HepG2 (cell line): ENCODE measurements at regions not wholly inside any gene's neighbourhood (a gene's known extent, or its start where the extent isn't known, plus 50 kb on each side); places are given as distances from the start of the nearest gene placed in this dataset.

Source experiments
- ATAC-seq: fragments of 200-7000 bp; cut with Tn5 transposase; 3 replicates; pipeline ENCODE4 v1.9.1; 2020; ENCODE audit warnings: mild to moderate bottlenecking, moderate library complexity
- BruUV-seq: library from RNA; stranded (reverse); fragments of 400-500 nt; replicated peaks from 2 replicates; lab custom pipeline; 2021; lab: Mats Ljungman, UMichigan
- CTCF ChIA-PET: fragments of 300-600 bp; formaldehyde crosslinking; extraction: SDS; loops from one replicate; lab custom pipeline; 2021; ENCODE audit warnings: low total read pairs, inconsistent platforms, low intra/inter-chr PET ratio; lab: Yijun Ruan, JAX
- POLR2A ChIA-PET: fragments of 350-600 bp; sonication (Branson Sonifier 250); formaldehyde crosslinking; loops from one replicate; lab custom pipeline; 2020; ENCODE audit warnings: antibody characterized with exemption, inconsistent platforms; lab: Yijun Ruan, JAX
- DNase-seq: peaks from one replicate; pipeline ENCODE4 v3.0.0-alpha.2; 2015; ENCODE audit warnings: low spot score
- FAIRE-seq: peaks from 3 replicates; lab custom pipeline; 2011; peaks lifted over from hg19 to GRCh38; lab: Jason Lieb, UNC
- H2AFZ ChIP-seq: one replicate; pipeline ENCODE4 v1.6.1; 2011; ENCODE audit warnings: low read length, inconsistent platforms
- H3K27ac ChIP-seq: fragments of 300-600 bp; 3 replicates; pipeline ENCODE4 v1.8.0; 2011; ENCODE audit warnings: mixed run types, mild to moderate bottlenecking, mixed read lengths, low read length, inconsistent platforms; ENCODE audit not compliant: insufficient read depth; ENCODE audit errors: extremely low read length
- H3K27me3 ChIP-seq, 2 experiments: fragments of 200-600 bp in 1 of 2; 2 replicates in 1 of 2; 3 replicates in 1 of 2; pipeline versions ENCODE4 v1.6.0 to v1.8.0; 2011; ENCODE audit warnings: low read length in 2 of 2, mild to moderate bottlenecking in 2 of 2, moderate library complexity in 2 of 2, inconsistent platforms in 1 of 2; ENCODE audit not compliant: insufficient read depth in 2 of 2, control insufficient read depth in 1 of 2
- H3K36me3 ChIP-seq, 2 experiments: fragments of 200-600 bp in 1 of 2; replicated peaks in 1 of 2; 2 replicates in 1 of 2; 3 replicates in 1 of 2; pipeline versions ENCODE4 v1.5.1 to v1.8.0; 2011; ENCODE audit warnings: low read length in 2 of 2, inconsistent platforms in 1 of 2; ENCODE audit not compliant: insufficient read depth in 2 of 2, control insufficient read depth in 1 of 2
- H3K4me1 ChIP-seq: 2 replicates; pipeline ENCODE4 v1.5.1; 2012; ENCODE audit warnings: low read length, inconsistent platforms; ENCODE audit not compliant: insufficient read depth
- H3K4me2 ChIP-seq: 2 replicates; pipeline ENCODE4 v1.6.0; 2011; ENCODE audit warnings: low read depth, low read length, inconsistent platforms
- H3K4me3 ChIP-seq, 3 experiments: fragments of 200-600 bp in 1 of 3; sonication (generic), shearing (Covaris generic) in 1 of 3; replicated peaks in 1 of 3; 2 replicates each; pipeline ENCODE4 v1.5.1; 2011 to 2016; ENCODE audit warnings: low read length in 3 of 3, inconsistent platforms in 2 of 3, low read depth in 2 of 3, mild to moderate bottlenecking in 2 of 3, control low read depth in 1 of 3, mixed read lengths in 1 of 3; ENCODE audit not compliant: insufficient read depth in 1 of 3
- H3K79me2 ChIP-seq: one replicate; pipeline ENCODE4 v1.6.1; 2011; ENCODE audit warnings: low read length, inconsistent platforms; ENCODE audit not compliant: insufficient read depth
- H3K9ac ChIP-seq: 2 replicates; pipeline ENCODE4 v1.6.0; 2011; ENCODE audit warnings: mild to moderate bottlenecking, low read depth, low read length, inconsistent platforms; ENCODE audit not compliant: insufficient read depth
- H3K9me3 ChIP-seq: 2 replicates; pipeline ENCODE4 v1.5.1; 2012; ENCODE audit warnings: mild to moderate bottlenecking, low read length
- H4K20me1 ChIP-seq: 2 replicates; pipeline ENCODE4 v1.6.0; 2011; ENCODE audit warnings: inconsistent platforms, mild to moderate bottlenecking, low read length, moderate library complexity; ENCODE audit not compliant: insufficient read depth
- DMAP1 ChIP-seq: IDR thresholded peaks from 2 replicates; pipeline ENCODE4 v1.6.1; 2016
- FOXJ3 ChIP-seq: sonication (generic); formaldehyde crosslinking; IDR thresholded peaks from 2 replicates; pipeline ENCODE4 v1.4.0; 2020; ENCODE audit warnings: missing genetic modification reagents, mild to moderate bottlenecking, borderline replicate concordance
- FOXK1 ChIP-seq: sonication (generic); formaldehyde crosslinking; IDR thresholded peaks from 2 replicates; pipeline ENCODE4 v1.4.0; 2020; ENCODE audit warnings: low read depth, missing genetic modification reagents, borderline replicate concordance
- IKZF4 ChIP-seq: sonication (generic); formaldehyde crosslinking; IDR thresholded peaks from 2 replicates; pipeline ENCODE4 v1.5.1; 2020; ENCODE audit warnings: borderline replicate concordance, mild to moderate bottlenecking, low read depth, missing genetic modification reagents; ENCODE audit errors: not compliant biosample characterization
- NONO ChIP-seq, 2 experiments: fragments of 450-650 bp in 1 of 2; sonication (generic) in 1 of 2; formaldehyde crosslinking in 1 of 2; IDR thresholded peaks in 1 of 2; conservative IDR thresholded peaks in 1 of 2; 2 replicates each; pipeline versions ENCODE4 v1.6.1 to v1.8.0; 2017 to 2022; ENCODE audit warnings: mild to moderate bottlenecking in 1 of 2, missing genetic modification reagents in 1 of 2, moderate library complexity in 1 of 2
- TGIF2 ChIP-seq: IDR thresholded peaks from 2 replicates; pipeline ENCODE4 v1.6.1; 2016; ENCODE audit warnings: control low read depth, missing compliant biosample characterization
- ZBTB3 ChIP-seq: sonication (generic); formaldehyde crosslinking; IDR thresholded peaks from 2 replicates; pipeline ENCODE4 v1.4.0; 2020; ENCODE audit warnings: low read depth, mild to moderate bottlenecking, moderate library complexity, missing genetic modification reagents, borderline replicate concordance
- ZNF34 ChIP-seq: sonication (generic); formaldehyde crosslinking; IDR thresholded peaks from 2 replicates; pipeline ENCODE4 v1.4.0; 2020; ENCODE audit warnings: mild to moderate bottlenecking, missing genetic modification reagents, borderline replicate concordance
- ZNF501 ChIP-seq: sonication (generic); formaldehyde crosslinking; IDR thresholded peaks from 2 replicates; pipeline ENCODE4 v1.5.1; 2020; ENCODE audit warnings: mild to moderate bottlenecking, moderate library complexity, missing genetic modification reagents
- WGBS: methylation state at CpG from one replicate; pipeline ENCODE4 v1.1.6; 2017; ENCODE audit warnings: low lambda C conversion rate; 5-methylcytosine and 5-hydroxymethylcytosine counted together
- in situ Hi-C: cut with HindIII; loops from 2 replicates; pipeline ENCODE4 v1.10.0; 2017; ENCODE audit warnings: low pct_unique_long_range_greater_than_20kb; ENCODE audit not compliant: extremely low pct_ligation_motif_present
- intact Hi-C: fragments of 100-400 bp; cut with micrococcal nuclease; formaldehyde crosslinking; loops from one replicate; pipeline ENCODE4 v1.10.0; 2022; ENCODE audit not compliant: unreplicated experiment
- TF ChIP-seq, protein P1 (sequence below): IDR thresholded peaks from 2 replicates; pipeline ENCODE4 v1.6.1; 2016

DNA sequence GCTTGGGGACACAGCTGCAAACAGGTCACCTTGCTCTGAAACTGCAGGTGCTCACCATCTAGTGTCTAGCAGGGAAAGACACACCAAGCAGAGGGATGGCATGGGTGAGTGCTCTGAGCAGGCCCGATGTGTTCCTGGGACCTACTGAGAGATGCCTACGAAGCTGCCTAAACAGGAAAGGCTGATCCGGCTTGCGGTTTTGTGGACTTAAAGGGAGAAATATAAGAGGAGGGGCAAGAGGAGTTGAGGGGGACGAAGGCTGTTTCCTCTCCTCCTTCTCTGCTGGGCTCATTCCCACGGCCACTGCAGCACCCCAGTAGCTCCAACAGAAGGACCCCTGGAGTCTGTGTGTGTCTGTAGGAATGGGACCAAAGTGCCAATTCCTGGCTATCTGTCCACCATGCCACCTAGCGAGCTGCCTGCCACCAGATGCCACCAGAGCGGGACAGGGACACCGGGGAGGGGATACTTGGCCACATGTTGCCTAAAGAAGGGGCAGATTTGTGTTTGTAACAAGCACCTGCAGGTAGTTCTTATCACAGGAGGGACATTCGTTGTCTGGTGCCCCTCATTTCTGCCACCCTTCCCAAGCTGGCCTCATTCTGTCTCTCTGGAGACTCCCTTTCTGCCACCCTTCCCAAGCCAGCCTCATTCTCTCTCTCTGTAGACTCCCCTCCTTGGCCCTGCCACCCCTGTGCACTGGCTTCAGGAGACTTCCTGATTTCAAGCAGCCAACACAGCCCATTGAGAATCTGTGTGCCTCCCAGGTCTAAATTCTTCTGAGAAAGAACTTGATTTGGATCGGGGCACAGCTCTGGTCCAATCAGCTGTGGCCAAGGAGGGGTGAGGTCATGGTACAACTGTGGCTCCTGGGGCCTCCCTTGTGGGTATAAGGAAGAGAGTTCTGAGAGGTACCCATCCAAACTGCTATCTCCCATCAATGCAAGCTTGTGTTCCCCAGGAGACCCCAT is 221.8 kb downstream of the ANKRD60 start:
- Histone ChIP-seq H2AFZ (no peak overlapping the region), H4K20me1 (no peaks in the 10 kb centered on the region; the same call in 1 of the 2 replicates), H3K4me2 (no peak overlapping the region), H3K27ac (no peak overlapping the region), H3K4me1 (no peaks in the 10 kb centered on the region), H3K9me3 (no peaks in the 10 kb centered on the region), H3K27me3 (peaks cover 3 to 60% of the 10 kb centered on the region in 2 experiments; a peak in 4 of 5 replicates), H3K36me3 (no peaks in the 10 kb centered on the region), H3K79me2 (no peaks in the 10 kb centered on the region), H3K4me3 (no peak overlapping the region), H3K9ac (no peak overlapping the region)
- ChIA-PET CTCF (no interaction called here), POLR2A (no interaction called here)
- TF ChIP-seq ZNF34 (no peak), FOXJ3 (CRISPR knock-in tag) (no peak), ZBTB3 (CRISPR knock-in tag) (no peak), IKZF4 (CRISPR knock-in tag) (no peak), NONO (IDR thresholded peaks at IDR 0.05) (no peak), NONO (CRISPR knock-in tag; conservative IDR thresholded peaks at IDR 0.05) (no peak), TGIF2 (no peak), FOXK1 (CRISPR knock-in tag) (no peak), DMAP1 (no peak), ZNF501 (no peak)
- TF ChIP-seq, protein P1, sequence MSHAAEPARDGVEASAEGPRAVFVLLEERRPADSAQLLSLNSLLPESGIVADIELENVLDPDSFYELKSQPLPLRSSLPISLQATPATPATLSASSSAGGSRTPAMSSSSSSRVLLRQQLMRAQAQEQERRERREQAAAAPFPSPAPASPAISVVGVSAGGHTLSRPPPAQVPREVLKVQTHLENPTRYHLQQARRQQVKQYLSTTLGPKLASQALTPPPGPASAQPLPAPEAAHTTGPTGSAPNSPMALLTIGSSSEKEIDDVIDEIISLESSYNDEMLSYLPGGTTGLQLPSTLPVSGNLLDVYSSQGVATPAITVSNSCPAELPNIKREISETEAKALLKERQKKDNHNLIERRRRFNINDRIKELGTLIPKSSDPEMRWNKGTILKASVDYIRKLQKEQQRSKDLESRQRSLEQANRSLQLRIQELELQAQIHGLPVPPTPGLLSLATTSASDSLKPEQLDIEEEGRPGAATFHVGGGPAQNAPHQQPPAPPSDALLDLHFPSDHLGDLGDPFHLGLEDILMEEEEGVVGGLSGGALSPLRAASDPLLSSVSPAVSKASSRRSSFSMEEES (CRISPR knock-in tag): no peak
- no TSS peak for BruUV-seq
- 15% methylated on average over 11 of the region's 11 CpGs for WGBS
- no peak for FAIRE-seq
- ATAC-seq: no peak
- intact Hi-C loops (no loop called here), in situ Hi-C loops (no loop called here)
- no peak for DNase-seq
